Head of caudate nucleus (tissue), 42 donors: ENCODE measurements at regions not wholly inside any gene's neighbourhood (a gene's known extent, or its start where the extent isn't known, plus 50 kb on each side); places are given as distances from the start of the nearest gene placed in this dataset.
"Not testable (repeated sequence)": the region's sequence is repeated elsewhere in the genome, so short reads cannot be mapped to it uniquely, and the experiment has no call there.

Experiments used
- DNase-seq, 42 donors: peaks; one replicate each; pipeline versions ENCODE4 v3.0.0 to v3.0.0-alpha.2; 2020 to 2021; ENCODE audit warnings: mixed read lengths in 7 of 42
- intact Hi-C: fragments of 100-400 bp; cut with DNase I; formaldehyde crosslinking; loops from one replicate; pipeline ENCODE4 v1.15.0; 2022

DNA sequence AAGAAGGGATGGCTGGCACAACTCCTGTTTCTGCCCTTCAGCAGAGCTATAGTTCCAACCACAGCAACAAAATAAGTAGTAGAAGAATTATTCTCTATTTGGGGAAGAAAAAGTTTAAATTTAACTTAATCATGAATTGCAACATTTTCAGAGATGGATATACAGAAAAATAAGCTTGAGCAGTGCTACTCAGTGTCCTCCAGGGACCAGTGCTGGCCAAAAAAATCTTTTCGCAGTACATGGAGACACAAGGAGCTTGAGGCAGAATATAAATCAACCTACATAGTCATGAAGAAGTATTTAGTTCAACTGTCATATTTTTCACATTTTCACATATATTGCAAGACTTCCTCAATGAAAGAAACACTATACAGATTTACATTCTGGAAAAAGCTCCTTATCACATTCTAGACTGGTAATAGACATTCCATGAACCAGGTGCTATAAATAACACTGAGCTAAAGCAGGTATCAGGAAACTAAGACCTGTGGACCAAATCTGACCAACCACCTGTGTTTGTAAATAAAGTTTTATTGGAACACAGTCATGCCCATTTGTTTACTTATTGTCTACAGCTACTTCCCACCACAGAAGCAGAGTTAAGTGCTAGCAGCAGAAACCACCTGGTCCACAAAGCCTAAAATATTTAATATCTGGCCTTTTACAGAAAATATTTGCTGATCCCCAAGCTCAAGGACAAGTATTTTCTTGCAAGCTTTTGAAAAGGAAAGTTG lies 101.9 kb downstream of the RGS21 start:
- intact Hi-C loops = no loop called here
- DNase-seq = no peak

DNA sequence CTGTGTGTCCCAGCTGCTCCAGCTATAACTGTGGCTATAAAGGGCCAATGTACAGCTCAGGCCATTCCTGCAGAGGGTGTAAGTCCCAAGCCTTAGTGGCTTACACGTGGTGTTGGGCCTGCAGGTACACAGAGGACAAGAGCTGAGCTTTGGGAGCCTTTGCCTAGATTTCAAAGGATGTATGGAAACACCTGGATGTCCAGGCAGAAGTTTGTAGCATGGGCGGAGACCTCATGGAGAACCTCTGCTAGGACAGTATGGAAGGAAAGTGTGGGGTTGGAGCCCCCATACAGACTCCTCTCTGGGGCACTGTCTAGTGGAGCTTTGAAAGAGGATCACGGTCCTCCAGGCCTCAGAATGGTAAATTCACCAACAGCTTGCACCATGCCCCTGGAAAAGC lies 113.9 kb downstream of the RGS21 start:
- intact Hi-C loops = no loop called here
- DNase-seq = no peak

DNA sequence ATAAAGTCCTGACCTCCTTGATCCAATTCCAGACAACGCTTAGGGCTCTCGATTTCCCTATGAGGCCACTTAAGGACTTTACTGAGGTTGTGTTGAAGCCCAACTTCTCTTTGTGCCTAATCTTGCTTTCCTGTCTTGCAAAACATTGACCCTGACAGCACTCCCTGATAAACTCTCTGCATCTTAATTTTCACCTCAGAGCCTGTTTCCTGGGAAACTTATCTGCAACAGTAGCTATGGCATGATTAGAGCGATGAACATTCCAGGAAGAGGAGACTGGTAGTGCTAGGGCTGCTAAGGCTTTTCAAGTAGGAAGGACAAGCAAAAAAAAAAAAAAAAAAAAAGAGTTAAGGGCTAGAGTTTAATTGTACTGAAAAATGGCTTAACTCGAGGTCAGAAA lies 118.9 kb downstream of the RGS21 start:
- DNase-seq = no peak
- intact Hi-C loops = no loop called here

DNA sequence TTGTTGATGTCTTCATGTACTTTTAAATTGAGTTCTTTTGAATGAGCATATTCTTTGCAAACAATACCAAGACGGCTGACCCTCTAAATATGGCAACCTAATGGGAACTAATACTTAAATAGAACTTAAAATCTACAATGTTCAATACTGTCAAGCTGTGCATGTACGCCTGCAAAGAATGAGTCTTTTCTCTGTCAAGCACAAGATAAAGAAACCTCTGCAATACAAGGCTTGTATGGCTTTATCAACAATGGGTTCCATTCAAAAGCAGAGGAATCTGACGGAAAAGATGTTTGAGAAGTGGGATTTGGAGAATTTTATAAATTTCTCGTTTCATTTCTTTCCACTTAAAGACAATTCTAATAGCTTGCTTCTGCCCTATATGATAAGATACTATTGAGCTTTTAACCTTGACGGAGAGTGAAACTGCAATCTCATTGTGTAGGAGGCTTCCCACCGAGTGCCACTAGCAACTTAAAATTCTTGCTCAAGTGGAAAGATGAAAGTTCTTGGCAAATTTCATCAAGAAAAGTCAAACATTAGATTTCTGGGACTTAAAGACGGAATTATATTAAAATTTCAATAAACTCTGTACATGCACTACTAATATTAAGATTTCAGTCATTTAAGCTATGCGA lies 119.8 kb downstream of the RGS21 start:
- intact Hi-C loops = no loop called here
- DNase-seq = peak in 11 of 42 donors; percentile 4 to 51 (median 22)

DNA sequence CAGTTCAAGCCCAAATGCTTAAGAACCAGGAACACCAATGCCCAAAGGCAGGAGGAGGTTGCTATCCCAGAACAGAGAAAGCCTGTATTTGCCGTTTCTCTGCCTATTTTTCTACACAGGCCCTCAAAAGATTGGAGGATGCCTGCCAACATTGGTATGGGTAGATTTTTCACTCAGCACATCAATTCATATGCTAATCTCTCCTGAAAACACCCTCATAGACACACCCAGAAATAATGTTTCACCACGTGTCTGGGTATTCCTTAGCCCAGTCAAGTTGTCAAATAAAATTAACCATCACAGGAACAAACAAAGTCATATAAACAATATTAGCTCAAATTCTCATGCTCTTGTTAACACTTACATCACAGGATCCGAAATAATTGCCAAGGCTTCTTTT lies 121.9 kb downstream of the RGS21 start:
- no peak for DNase-seq
- intact Hi-C loops = no loop called here

DNA sequence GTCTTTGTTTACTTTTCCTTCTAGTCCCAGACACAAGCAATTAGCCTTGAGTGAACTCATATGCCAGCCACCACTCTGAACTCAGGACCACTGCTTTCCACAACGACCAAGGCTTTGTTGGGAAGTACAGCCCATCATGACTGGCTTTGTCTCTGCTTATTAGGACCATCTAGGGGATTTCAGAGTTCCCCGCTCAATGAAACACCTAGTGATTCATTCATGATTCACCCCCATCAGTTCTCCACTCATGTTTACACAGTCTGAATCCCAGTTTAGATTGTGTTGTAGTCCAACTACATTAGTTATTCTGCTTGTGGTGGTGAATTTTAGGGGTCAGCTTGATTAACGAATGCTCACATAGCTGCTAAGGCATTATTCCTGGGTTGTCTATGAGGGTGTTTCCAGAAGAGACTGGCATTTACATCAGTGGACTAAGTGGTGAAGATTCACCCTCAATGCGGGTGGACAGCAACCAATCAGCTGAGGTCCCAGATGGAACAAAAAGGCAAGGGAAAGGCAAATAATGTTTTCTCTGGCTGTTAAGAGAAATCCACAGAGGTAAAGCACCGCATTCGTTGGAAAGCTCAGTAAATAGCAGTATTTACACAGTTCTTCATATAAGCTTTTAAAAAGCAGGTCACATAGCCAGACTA lies 122.7 kb downstream of the RGS21 start:
- intact Hi-C loops = no loop called here
- no peak for DNase-seq

DNA sequence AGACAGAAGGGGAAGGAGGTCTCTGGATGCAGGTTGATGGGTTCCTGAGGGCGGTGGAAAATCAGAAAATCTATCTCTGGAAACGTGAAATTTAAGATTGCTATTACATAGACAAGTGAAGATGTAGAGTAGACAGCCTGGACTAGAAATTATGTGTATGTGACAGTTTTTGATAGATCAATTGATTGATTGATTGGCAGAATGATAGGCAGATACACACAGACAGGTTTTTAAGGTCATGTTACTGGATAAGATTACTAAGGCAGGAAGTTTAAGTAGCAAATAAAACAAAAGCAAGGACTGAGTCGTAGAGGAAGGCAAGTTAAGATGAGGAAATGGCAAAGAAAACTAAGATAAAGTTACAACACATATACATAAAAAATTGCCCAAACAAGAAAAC lies 124.7 kb downstream of the RGS21 start:
- intact Hi-C loops = no loop called here
- DNase-seq = no peak

DNA sequence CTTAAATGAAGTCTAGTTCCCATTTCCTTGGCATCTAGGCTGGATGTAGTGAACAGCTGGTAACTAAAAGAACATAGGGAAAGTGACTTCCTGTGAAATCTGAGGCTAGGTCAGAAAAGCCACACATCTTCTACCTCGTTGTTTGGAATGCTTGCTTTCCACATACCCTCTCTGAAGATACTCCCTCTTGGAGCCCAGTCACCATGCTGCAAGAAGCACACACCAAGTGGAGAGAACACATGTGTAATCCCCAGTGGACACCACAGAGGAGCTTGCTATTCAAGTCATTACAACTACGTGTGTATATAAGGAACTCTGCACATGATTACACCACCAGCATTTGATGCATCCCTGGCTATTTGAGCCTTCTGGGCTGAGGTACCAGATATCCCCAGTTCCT lies 125.9 kb downstream of the RGS21 start:
- DNase-seq = no peak
- intact Hi-C loops = no loop called here

DNA sequence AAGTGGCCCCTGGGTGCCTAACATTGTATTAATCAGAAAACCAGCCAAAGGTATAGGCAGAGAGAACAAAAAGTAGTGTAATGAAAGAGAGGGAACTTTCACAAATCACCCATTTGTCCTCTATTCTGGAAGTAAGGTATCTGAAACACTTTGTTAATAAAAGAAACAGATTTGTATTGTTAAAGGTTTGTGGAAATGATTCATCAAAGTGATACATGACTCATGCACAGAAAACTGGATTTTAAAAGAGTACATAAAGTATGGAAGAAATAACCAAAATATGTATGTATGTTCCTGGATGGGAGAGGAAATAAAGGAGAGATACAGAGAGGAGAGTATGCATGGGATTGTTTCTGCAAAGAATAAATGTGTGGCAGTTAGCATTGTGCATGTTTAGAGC lies 126.8 kb downstream of the RGS21 start:
- DNase-seq = no peak
- intact Hi-C loops = no loop called here

DNA sequence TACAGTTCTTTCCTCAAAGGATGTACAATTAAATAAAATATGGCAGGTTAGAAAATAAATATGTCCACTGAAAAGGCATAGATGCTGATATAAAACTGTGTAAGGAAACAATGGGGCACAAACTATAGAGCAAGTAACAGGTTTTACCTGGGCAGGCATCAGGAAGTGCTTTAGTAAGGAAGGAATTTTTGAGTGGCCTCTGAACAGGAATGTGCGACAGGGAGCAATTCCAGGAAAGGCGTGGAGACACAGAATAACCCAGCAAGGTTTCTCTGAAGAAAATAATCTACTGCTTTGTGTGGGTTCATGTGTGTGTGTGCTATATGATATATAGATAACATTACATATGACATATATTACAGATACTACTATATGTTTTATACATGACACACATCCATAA lies 128.4 kb downstream of the RGS21 start:
- no peak for DNase-seq
- intact Hi-C loops = no loop called here

DNA sequence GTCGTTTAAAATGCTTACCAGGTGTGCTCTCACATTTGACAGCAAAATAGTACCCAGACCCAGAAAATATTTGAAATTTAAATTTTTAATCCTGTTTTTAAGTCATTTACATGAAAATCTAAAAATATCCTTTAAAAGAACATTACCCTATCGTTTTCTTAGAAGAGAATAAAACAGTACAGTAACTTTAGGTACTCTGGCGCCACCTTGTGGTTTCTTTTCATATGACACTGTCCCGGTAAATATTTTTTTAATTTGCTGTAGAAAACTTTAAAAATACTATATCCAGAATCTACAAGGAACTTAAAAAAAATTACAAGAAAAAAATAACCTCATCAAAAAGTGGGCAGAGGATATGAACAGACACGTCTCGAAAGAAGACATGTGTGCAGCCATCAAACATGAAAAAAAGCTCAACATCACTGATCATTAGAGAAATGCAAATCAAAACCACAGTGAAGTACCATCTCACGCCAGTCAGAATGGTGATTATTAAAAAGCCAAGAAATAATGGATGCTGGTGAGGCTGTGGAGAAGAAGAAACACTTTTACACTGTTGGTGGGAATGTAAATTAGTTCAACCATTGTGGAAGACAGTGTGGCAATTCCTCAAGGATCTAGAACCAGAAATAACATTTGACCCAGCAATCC lies 129.2 kb downstream of the RGS21 start:
- DNase-seq = peak in 36 of 42 donors; percentile 6 to 90 (median 66)
- intact Hi-C loops = no loop called here

DNA sequence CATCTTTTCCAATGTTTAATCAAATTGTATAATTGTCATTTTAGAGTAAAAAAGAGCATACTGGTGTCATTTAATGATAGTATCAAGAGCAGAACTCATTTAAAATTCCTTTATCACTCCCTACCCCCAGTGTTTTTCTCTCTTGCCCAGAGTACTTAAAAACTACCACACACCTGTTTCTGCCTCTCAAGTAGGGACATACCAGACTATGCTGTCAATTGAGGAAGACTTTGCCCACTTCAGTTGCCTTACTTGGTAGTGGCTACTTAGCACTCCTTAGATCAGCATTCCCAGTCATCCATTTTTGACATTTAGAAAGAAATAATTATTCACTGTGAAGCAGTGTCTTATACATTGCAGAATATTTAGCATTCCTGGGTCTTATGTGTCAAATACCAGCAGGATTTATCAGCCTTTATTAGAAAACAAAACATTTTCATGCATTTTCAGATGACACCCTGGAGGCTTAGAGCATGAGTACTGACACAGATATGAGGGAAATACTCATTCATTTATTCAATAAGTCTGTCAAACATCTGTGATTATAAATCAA lies 127.5 kb upstream of the RGS1 start:
- intact Hi-C loops = no loop called here
- no peak for DNase-seq

DNA sequence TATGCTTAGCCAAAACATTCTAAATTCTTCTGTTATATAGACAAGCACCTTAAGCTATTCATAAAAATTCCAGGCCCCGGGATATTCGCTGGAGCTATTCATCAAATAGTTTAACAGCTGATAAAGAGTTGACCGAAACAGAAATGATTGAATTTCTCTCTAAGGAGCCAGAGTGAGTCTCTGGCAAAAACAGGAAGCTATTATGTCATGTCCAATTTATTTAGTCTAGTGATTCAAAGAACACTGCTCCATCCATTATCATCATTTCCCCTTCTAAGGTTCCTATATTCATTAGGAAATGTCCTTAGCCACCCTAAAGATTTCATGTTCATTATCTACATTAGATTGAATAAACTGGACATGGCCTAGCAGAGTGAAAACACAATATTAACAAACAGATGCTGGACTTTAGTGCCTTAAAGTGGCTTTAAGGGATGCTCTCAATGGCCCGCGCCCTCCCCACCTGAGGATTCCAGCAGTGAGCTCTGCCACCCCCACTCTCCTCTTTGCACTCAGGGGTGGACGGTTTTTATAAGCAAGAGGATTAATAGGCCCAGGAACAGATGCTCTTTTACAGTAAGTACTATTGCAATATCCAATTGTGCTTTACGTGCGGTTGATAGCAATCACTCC lies 122.1 kb upstream of the RGS1 start:
- intact Hi-C loops = no loop called here

DNA sequence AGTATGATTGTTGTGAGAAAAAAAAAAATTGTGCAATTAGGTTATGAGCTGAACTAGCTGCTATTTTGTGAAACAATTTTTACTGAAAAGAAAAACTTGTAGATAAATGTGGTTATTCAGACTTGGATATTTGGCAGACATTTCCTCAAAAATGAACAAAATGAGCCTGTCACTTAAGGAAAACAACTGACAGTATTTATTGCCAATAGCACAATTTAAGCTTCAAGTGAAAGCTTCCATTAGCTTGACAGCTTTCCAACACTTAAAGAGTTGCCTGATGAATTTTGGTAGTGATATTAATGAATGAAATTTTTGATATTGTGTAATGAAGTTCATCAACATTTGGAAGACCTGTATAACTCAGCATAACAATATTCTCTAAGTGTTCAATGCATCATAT lies 116.1 kb upstream of the RGS1 start:
- no peak for DNase-seq
- intact Hi-C loops = no loop called here

More for the DNA sequence above, 122.1 kb upstream of the RGS1 start:
- no peak for DNase-seq

DNA sequence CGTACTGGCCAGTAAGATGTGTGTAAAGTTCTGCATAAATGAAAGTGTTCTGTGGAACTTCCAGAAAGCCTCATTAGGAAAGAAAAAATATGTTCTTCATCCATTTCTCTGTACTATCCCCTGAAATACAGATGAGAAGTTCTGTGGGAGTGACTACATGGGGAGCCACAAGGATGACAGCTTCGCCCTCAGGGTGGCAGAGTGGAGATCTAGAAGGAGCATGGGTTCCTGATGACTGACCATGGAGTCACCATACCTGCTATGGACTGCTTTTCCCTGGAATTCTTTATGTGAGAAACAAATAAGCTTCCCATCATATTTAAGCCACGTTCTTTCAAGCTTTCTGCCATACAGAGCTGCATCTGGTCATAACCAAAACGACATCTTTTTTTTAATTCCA lies 113.9 kb upstream of the RGS1 start:
- no peak for DNase-seq
- intact Hi-C loops = no loop called here

DNA sequence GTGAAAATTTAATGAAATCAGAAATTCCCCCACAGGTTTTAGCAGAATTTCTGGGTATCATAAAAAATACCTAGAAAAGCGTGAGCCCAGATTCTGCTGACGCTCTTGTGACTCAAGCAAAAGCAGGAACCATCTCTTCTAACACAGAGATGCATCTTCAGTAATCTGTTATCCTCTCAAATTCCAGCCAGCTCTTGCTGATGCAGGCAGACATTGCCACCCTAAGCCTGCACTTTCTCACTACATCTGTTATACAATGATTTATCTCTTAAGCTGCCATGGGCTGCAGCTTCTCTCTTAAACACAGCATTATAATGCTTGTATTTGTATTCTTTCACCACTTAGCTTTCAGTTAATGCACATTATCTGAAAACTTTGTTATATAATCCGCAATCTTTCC lies 113.0 kb upstream of the RGS1 start:
- intact Hi-C loops = no loop called here
- peak in 1 of 42 donors; percentile 8 for DNase-seq

DNA sequence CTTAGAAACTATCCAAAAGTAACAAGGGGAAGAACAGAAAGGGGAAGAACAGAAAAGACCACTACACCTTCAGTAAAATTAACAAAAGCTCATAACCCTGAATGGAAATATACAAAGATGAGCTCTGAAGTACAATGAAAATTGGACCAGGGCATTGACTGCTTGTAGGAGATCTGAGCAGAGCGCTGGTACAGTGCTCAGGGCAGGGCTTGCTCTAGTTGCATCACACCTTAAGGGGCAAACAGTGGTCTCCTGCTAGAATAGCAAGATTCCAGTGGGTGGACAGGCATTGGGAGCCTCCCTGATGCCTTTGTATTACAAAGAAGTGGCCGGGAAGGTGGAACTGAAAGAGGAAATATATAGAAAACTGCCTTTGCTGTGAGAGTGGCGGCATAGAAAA lies 111.9 kb upstream of the RGS1 start:
- intact Hi-C loops = no loop called here
- no peak for DNase-seq

DNA sequence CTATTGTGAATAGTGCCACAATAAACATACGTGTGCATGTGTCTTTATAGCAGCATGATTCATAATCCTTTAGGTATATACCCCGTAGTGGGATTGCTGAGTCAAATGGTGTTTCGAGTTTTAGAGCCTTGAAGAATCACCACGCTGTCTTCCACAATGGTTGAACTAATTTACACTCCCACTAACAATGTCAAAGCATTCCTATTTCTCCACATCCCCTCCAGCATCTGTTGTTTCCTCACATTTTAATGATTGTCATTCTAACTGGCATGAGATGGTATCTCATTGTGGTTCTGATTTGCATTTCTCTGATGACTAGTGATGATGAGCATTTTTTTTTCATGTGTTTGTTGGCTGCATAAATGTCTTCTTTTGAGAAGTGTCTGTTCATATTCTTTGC lies 110.4 kb upstream of the RGS1 start:
- DNase-seq = not testable (repeated sequence)

DNA sequence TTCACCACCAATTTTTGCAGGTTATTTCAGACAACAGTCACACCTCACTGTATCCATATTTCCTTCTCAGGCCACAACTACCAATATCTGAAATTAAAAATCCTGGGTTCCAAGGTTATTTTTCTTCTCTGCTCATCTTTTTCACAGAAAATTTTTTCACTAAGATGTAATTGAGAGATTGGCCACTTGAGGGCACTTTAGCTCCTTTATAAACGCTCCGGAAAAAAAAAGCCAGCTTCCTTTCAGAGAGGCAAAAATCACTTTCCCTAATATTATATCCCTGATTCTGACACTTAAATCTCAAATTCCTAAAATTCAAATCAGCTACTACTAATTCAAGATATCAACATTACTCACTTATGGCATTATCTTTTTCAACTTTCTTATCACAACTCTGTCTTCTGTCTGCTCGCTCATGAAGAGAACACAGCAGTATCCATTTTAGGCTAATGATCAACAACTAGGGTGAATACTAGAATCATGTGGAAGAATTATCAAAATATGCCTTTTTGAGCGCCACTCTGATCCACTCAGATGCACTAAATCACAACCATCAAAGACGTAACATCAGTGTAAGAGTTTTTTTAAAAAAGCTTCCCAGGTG lies 101.4 kb upstream of the RGS1 start:
- intact Hi-C loops = loop anchor here (10.0 kb wide), 3 partner anchors 131 to 541 kb away; partner anchors contain the start of gene RGS2
- DNase-seq = peak in 4 of 42 donors; percentile 6 to 44 (median 20)

More for the DNA sequence above, 110.4 kb upstream of the RGS1 start:
- intact Hi-C loops = not testable (repeated sequence)
